Dermis blood vessel endothelial cell (primary cell): ENCODE measurements at regions not wholly inside any gene's neighbourhood (a gene's known extent, or its start where the extent isn't known, plus 50 kb on each side); places are given as distances from the start of the nearest gene placed in this dataset.

Experiments
- DNase-seq: peaks from one replicate; pipeline ENCODE4 v3.0.0; 2010

GRCh38 chr9:73680831-73681230 lies 529.2 kb downstream of the ANXA1 start:
- no peak for DNase-seq

GRCh38 chr9:73682789-73683188 lies 531.1 kb downstream of the ANXA1 start:
- DNase-seq: no peak

- DNase-seq: peak; percentile 39
These were observed 532.4 kb downstream of the ANXA1 start for GRCh38 chr9:73683862-73684591.

- no peak for DNase-seq
These were observed 532.9 kb downstream of the ANXA1 start for GRCh38 chr9:73684601-73685000.

GRCh38 chr9:73685786-73686185 lies 534.1 kb downstream of the ANXA1 start:
- no peak for DNase-seq

- no peak for DNase-seq
These were observed 537.6 kb downstream of the ANXA1 start for GRCh38 chr9:73689051-73689870.

GRCh38 chr9:73701415-73702057 lies 549.9 kb downstream of the ANXA1 start:
- no peak for DNase-seq

- no peak for DNase-seq
These were observed 562.6 kb downstream of the ANXA1 start for GRCh38 chr9:73714294-73714693.

- DNase-seq: no peak
These were observed 563.9 kb downstream of the ANXA1 start for GRCh38 chr9:73715591-73715990.

- DNase-seq: no peak
These were observed 568.0 kb downstream of the ANXA1 start for GRCh38 chr9:73719660-73720059.

GRCh38 chr9:73720601-73721000 lies 568.9 kb downstream of the ANXA1 start:
- DNase-seq: no peak

- DNase-seq: no peak
These were observed 584.6 kb downstream of the ANXA1 start for GRCh38 chr9:73736270-73736669.

GRCh38 chr9:73738741-73739530 lies 587.3 kb downstream of the ANXA1 start:
- DNase-seq: no peak

- no peak for DNase-seq
These were observed 589.7 kb downstream of the ANXA1 start for GRCh38 chr9:73741316-73741715.

- DNase-seq: no peak
These were observed 590.7 kb downstream of the ANXA1 start for GRCh38 chr9:73742412-73742811.

GRCh38 chr9:73743826-73744225 lies 592.2 kb downstream of the ANXA1 start:
- no peak for DNase-seq

- no peak for DNase-seq
These were observed 593.9 kb downstream of the ANXA1 start for GRCh38 chr9:73745598-73745997.

- DNase-seq: no peak
These were observed 601.5 kb downstream of the ANXA1 start for GRCh38 chr9:73753171-73753570.

GRCh38 chr9:73761905-73762304 lies 610.2 kb downstream of the ANXA1 start:
- DNase-seq: no peak

GRCh38 chr9:73773896-73774295 lies 622.2 kb downstream of the ANXA1 start:
- DNase-seq: no peak

GRCh38 chr9:73775757-73776156 lies 624.1 kb downstream of the ANXA1 start:
- no peak for DNase-seq

- no peak for DNase-seq
These were observed 629.3 kb downstream of the ANXA1 start for GRCh38 chr9:73780916-73781315.

GRCh38 chr9:73782166-73782565 lies 630.5 kb downstream of the ANXA1 start:
- DNase-seq: no peak
